ENCODE measurements at regions not wholly inside any gene's neighbourhood (a gene's known extent, or its start where the extent isn't known, plus 50 kb on each side); places are given as distances from the start of the nearest gene placed in this dataset.

DNA sequence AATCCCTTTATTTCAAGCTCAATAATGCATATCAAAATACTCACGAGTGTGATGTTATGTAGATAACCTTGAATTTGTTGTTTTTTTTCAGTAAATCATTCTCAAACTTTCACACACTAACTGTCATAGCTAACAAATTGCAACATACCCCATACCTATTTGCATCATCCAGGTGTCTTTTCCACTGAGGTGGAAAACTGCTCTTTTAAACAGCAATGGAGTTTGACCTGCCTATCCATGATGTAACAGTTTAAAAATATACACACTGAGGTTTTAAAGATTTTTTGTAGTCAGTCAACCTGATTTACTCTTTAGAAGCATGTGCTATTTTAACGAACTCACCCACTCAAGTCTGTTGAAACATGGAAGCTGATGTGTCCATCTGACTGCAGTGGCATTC, 298.7 kb downstream of the RND3 start:
- no peaks in the 10 kb centered on the region for H3K9me2 ChIP-seq (replicated peaks; ENCODE audit: low read depth, low read length)
- no peak overlapping the region for H3K4me2 ChIP-seq (ENCODE audit: low read depth, low read length, poor library complexity, severe bottlenecking)
- no peaks in the 10 kb centered on the region for H3K36me3 ChIP-seq (ENCODE audit: insufficient read depth, low read length)
- peaks cover 3% of the 10 kb centered on the region for H3K4me1 ChIP-seq (ENCODE audit: insufficient read depth, low read length, poor library complexity, severe bottlenecking)
- H3F3A ChIP-seq (ENCODE audit: low read depth) = no peaks in the 10 kb centered on the region
- TF ChIP-seq EZH2phosphoT487 (IDR thresholded peaks at IDR 0.05; ENCODE audit: borderline replicate concordance) = no peak
- TF ChIP-seq, protein P1, sequence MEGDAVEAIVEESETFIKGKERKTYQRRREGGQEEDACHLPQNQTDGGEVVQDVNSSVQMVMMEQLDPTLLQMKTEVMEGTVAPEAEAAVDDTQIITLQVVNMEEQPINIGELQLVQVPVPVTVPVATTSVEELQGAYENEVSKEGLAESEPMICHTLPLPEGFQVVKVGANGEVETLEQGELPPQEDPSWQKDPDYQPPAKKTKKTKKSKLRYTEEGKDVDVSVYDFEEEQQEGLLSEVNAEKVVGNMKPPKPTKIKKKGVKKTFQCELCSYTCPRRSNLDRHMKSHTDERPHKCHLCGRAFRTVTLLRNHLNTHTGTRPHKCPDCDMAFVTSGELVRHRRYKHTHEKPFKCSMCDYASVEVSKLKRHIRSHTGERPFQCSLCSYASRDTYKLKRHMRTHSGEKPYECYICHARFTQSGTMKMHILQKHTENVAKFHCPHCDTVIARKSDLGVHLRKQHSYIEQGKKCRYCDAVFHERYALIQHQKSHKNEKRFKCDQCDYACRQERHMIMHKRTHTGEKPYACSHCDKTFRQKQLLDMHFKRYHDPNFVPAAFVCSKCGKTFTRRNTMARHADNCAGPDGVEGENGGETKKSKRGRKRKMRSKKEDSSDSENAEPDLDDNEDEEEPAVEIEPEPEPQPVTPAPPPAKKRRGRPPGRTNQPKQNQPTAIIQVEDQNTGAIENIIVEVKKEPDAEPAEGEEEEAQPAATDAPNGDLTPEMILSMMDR (conservative IDR thresholded peaks at IDR 0.05; ENCODE audit: low read length) = no peak
- no peaks in the 10 kb centered on the region for H4K20me1 ChIP-seq (ENCODE audit: insufficient read depth, low read length, poor library complexity, severe bottlenecking)
- H3K4me3 ChIP-seq (ENCODE audit: low read length, poor library complexity, severe bottlenecking) = no peak overlapping the region
- H3K79me2 ChIP-seq (ENCODE audit: insufficient read depth, low read length) = no peaks in the 10 kb centered on the region
- H3K9me3 ChIP-seq (ENCODE audit: insufficient read depth, low read depth, low read length) = no peaks in the 10 kb centered on the region; the same call in 1 of the 2 replicates
- H3K9ac ChIP-seq (ENCODE audit: low read depth, low read length, poor library complexity, severe bottlenecking) = no peak overlapping the region
- H3K27me3 ChIP-seq (ENCODE audit: insufficient read depth, low read length, poor library complexity, severe bottlenecking) = no peaks in the 10 kb centered on the region
- H2AFZ ChIP-seq (ENCODE audit: low read length) = no peak overlapping the region

DNA sequence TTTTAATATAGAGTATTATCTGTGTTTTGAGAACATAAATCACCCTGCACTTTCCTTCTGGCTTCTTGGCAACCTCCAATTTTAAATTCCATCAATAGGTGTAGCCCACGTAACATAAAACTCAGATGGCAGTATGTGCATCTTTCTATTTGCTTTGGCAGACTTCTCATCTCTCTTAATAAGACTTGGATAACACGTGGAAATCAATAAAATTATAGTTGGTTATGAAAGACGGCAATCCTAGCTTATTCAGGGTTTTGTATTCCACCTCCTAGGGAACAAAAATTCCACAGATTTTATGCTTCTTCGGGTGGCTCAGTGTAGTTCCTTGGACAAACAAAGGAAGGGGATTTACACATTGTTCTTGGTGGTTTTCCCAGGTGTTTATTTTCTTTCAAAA, 299.3 kb downstream of the RND3 start:
- Histone ChIP-seq H3K9ac (ENCODE audit: low read depth, low read length, poor library complexity, severe bottlenecking) (no peak overlapping the region), H3K4me3 (ENCODE audit: low read length, poor library complexity, severe bottlenecking) (no peak overlapping the region), H3K27me3 (ENCODE audit: insufficient read depth, low read length, poor library complexity, severe bottlenecking) (no peaks in the 10 kb centered on the region), H3K79me2 (ENCODE audit: insufficient read depth, low read length) (no peaks in the 10 kb centered on the region), H3K9me2 (replicated peaks; ENCODE audit: low read depth, low read length) (no peaks in the 10 kb centered on the region), H2AFZ (ENCODE audit: low read length) (no peak overlapping the region), H3K36me3 (ENCODE audit: insufficient read depth, low read length) (no peaks in the 10 kb centered on the region), H3K4me2 (ENCODE audit: low read depth, low read length, poor library complexity, severe bottlenecking) (no peak overlapping the region), H3K9me3 (ENCODE audit: insufficient read depth, low read depth, low read length) (no peaks in the 10 kb centered on the region; the same call in 1 of the 2 replicates), H4K20me1 (ENCODE audit: insufficient read depth, low read length, poor library complexity, severe bottlenecking) (no peaks in the 10 kb centered on the region), H3K4me1 (ENCODE audit: insufficient read depth, low read length, poor library complexity, severe bottlenecking) (peaks cover 3% of the 10 kb centered on the region), H3F3A (ENCODE audit: low read depth) (no peaks in the 10 kb centered on the region)
- TF ChIP-seq EZH2phosphoT487 (IDR thresholded peaks at IDR 0.05; ENCODE audit: borderline replicate concordance) = no peak
- TF ChIP-seq, protein P1 (conservative IDR thresholded peaks at IDR 0.05; ENCODE audit: low read length) = no peak

DNA sequence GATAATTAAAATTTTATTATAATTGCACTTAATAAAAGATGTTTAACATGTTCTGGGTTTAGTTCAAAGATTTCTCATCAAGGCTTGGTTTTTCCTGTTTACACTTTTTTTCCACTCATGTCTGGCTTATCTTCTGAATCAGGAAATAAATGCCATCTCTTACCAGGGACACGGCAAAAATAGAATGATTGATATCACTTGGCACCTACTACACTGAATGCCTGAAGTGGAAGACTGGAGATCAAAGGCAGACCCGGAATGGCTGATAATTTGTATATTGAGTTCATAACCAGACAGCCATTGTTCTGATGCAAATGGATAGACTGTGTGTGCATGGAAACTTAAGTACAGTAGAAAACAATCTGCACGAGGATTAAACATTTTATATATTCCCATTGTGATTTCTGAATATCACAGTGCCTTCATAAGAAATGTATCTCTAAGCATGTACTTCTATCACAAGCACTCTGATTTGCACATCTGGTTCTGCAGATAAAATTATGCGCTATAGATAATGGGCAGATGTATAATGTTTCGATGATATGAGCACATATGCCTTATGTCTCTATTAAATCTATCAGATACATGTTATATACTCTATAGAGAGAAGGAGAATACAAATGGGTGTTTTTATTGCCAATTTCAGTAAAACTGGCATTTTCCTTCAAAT, 304.8 kb downstream of the RND3 start:
- no peak overlapping the region for H2AFZ ChIP-seq (ENCODE audit: low read length)

More for the DNA sequence above, 304.8 kb downstream of the RND3 start:
- no peaks in the 10 kb centered on the region for H3K79me2 ChIP-seq (ENCODE audit: insufficient read depth, low read length)
- H3K36me3 ChIP-seq (ENCODE audit: insufficient read depth, low read length) = no peaks in the 10 kb centered on the region
- H4K20me1 ChIP-seq (ENCODE audit: insufficient read depth, low read length, poor library complexity, severe bottlenecking) = no peaks in the 10 kb centered on the region
- H3K27me3 ChIP-seq (ENCODE audit: insufficient read depth, low read length, poor library complexity, severe bottlenecking) = no peaks in the 10 kb centered on the region
- no peaks in the 10 kb centered on the region for H3K9me3 ChIP-seq (ENCODE audit: insufficient read depth, low read depth, low read length)
- H3K9me2 ChIP-seq (replicated peaks; ENCODE audit: low read depth, low read length) = no peaks in the 10 kb centered on the region
- H3K9ac ChIP-seq (ENCODE audit: low read depth, low read length, poor library complexity, severe bottlenecking) = no peak overlapping the region
- no peak overlapping the region for H3K4me2 ChIP-seq (ENCODE audit: low read depth, low read length, poor library complexity, severe bottlenecking)
- H3K4me1 ChIP-seq (ENCODE audit: insufficient read depth, low read length, poor library complexity, severe bottlenecking) = no peaks in the 10 kb centered on the region
- no peak for TF ChIP-seq EZH2phosphoT487 (IDR thresholded peaks at IDR 0.05; ENCODE audit: borderline replicate concordance)
- TF ChIP-seq, protein P1 (conservative IDR thresholded peaks at IDR 0.05; ENCODE audit: low read length) = no peak
- no peaks in the 10 kb centered on the region for H3F3A ChIP-seq (ENCODE audit: low read depth)
- H3K4me3 ChIP-seq (ENCODE audit: low read length, poor library complexity, severe bottlenecking) = no peak overlapping the region

All from Loucy (cell line).